ENCODE measurements at regions not wholly inside any gene's neighbourhood (a gene's known extent, or its start where the extent isn't known, plus 50 kb on each side); places are given as distances from the start of the nearest gene placed in this dataset.

GRCh38 chr22:48559647-48560388 lies 1267.9 kb downstream of the BRD1 start:
- DNase-seq (ENCODE audit: low read depth), result no peak

GRCh38 chr22:48558606-48559402 lies 1268.9 kb downstream of the BRD1 start:
- no peak for DNase-seq (ENCODE audit: low read depth)

- no peak for DNase-seq (ENCODE audit: low read depth)
Measured at GRCh38 chr22:48558016-48558415, 1269.7 kb downstream of the BRD1 start.

GRCh38 chr22:48557473-48557872 lies 1270.2 kb downstream of the BRD1 start:
- no peak for DNase-seq (ENCODE audit: low read depth)

- no peak for DNase-seq (ENCODE audit: low read depth)
Measured at GRCh38 chr22:48556751-48557150, 1270.9 kb downstream of the BRD1 start.

GRCh38 chr22:48556222-48556621 lies 1271.5 kb downstream of the BRD1 start:
- no peak for DNase-seq (ENCODE audit: low read depth)

GRCh38 chr22:48555606-48556005 lies 1272.1 kb downstream of the BRD1 start:
- no peak for DNase-seq (ENCODE audit: low read depth)

GRCh38 chr22:48554893-48555572 lies 1272.6 kb downstream of the BRD1 start:
- no peak for DNase-seq (ENCODE audit: low read depth)

GRCh38 chr22:48553694-48554308 lies 1273.9 kb downstream of the BRD1 start:
- no peak for DNase-seq (ENCODE audit: low read depth)

GRCh38 chr22:48553119-48553518 lies 1274.6 kb downstream of the BRD1 start:
- DNase-seq (ENCODE audit: low read depth), result no peak

- no peak for DNase-seq (ENCODE audit: low read depth)
Measured at GRCh38 chr22:48551716-48552268, 1275.9 kb downstream of the BRD1 start.

GRCh38 chr22:48551061-48551460 lies 1276.6 kb downstream of the BRD1 start:
- no peak for DNase-seq (ENCODE audit: low read depth)

- no peak for DNase-seq (ENCODE audit: low read depth)
Measured at GRCh38 chr22:48548391-48548790, 1279.3 kb downstream of the BRD1 start.

- DNase-seq (ENCODE audit: low read depth), result no peak
Measured at GRCh38 chr22:48547971-48548370, 1279.7 kb downstream of the BRD1 start.

GRCh38 chr22:48546653-48547424 lies 1280.8 kb downstream of the BRD1 start:
- no peak for DNase-seq (ENCODE audit: low read depth)

GRCh38 chr22:48545987-48546386 lies 1281.7 kb downstream of the BRD1 start:
- no peak for DNase-seq (ENCODE audit: low read depth)

GRCh38 chr22:48541401-48542098 lies 1286.1 kb downstream of the BRD1 start:
- no peak for DNase-seq (ENCODE audit: low read depth)

GRCh38 chr22:48539261-48539660 lies 1288.4 kb downstream of the BRD1 start:
- DNase-seq (ENCODE audit: low read depth), result no peak

- no peak for DNase-seq (ENCODE audit: low read depth)
Measured at GRCh38 chr22:48538291-48538820, 1289.3 kb downstream of the BRD1 start.

GRCh38 chr22:48537343-48537680 lies 1290.4 kb downstream of the BRD1 start:
- DNase-seq (ENCODE audit: low read depth), result no peak

All from HS-5 (cell line).